H1 (cell line): ENCODE measurements at regions not wholly inside any gene's neighbourhood (a gene's known extent, or its start where the extent isn't known, plus 50 kb on each side); places are given as distances from the start of the nearest gene placed in this dataset.

Experiments
- CHD7 ChIP-seq: fragments of 300-600 bp; sonication (generic); IDR thresholded peaks from 2 replicates; pipeline ENCODE4 v1.7.1; 2012; ENCODE audit warnings: low read length, moderate library complexity, mild to moderate bottlenecking, inconsistent platforms; ENCODE audit not compliant: insufficient replicate concordance
- KDM4A ChIP-seq: IDR thresholded peaks from one replicate; pipeline ENCODE4 v1.7.1; 2012; ENCODE audit warnings: low read depth, mild to moderate bottlenecking, moderate library complexity, low read length, inconsistent platforms; ENCODE audit not compliant: severe bottlenecking
- KDM5A ChIP-seq: fragments of 200-600 bp; IDR thresholded peaks from 2 replicates; pipeline ENCODE4 v1.7.1; 2012; ENCODE audit warnings: mild to moderate bottlenecking, low read length, inconsistent platforms, mixed read lengths
- TEAD4 ChIP-seq: IDR thresholded peaks from 2 replicates; pipeline ENCODE4 v1.6.1; 2012; ENCODE audit warnings: low read depth, low read length, inconsistent platforms, mixed read lengths
- USF2 ChIP-seq: IDR thresholded peaks from 2 replicates; pipeline ENCODE4 v1.6.1; 2011; ENCODE audit warnings: low read length, improper control_type of control experiment
- YY1 ChIP-seq: IDR thresholded peaks from 2 replicates; pipeline ENCODE4 v1.6.1; 2011; ENCODE audit warnings: low read depth, mild to moderate bottlenecking, low read length

GRCh38 chr4:136690360-136690759 is 841.9 kb downstream of the PCDH18 start (continued):
- TF ChIP-seq CHD7 (no peak), USF2 (no peak), KDM4A (no peak), KDM5A (no peak), YY1 (no peak), TEAD4 (no peak)
